GM12875 (cell line): ENCODE measurements at regions not wholly inside any gene's neighbourhood (a gene's known extent, or its start where the extent isn't known, plus 50 kb on each side); places are given as distances from the start of the nearest gene placed in this dataset.

Experiments
- H3K4me3 ChIP-seq: one replicate; pipeline ENCODE4 v1.5.1; 2011; ENCODE audit warnings: low read depth, low read length, control low read depth
- TF ChIP-seq, protein P1 (sequence below): IDR thresholded peaks from 2 replicates; pipeline ENCODE4 v1.5.1; 2011; ENCODE audit warnings: low read depth, mild to moderate bottlenecking, control low read depth, inconsistent platforms, low read length, moderate library complexity, borderline replicate concordance; ENCODE audit not compliant: insufficient read depth

DNA sequence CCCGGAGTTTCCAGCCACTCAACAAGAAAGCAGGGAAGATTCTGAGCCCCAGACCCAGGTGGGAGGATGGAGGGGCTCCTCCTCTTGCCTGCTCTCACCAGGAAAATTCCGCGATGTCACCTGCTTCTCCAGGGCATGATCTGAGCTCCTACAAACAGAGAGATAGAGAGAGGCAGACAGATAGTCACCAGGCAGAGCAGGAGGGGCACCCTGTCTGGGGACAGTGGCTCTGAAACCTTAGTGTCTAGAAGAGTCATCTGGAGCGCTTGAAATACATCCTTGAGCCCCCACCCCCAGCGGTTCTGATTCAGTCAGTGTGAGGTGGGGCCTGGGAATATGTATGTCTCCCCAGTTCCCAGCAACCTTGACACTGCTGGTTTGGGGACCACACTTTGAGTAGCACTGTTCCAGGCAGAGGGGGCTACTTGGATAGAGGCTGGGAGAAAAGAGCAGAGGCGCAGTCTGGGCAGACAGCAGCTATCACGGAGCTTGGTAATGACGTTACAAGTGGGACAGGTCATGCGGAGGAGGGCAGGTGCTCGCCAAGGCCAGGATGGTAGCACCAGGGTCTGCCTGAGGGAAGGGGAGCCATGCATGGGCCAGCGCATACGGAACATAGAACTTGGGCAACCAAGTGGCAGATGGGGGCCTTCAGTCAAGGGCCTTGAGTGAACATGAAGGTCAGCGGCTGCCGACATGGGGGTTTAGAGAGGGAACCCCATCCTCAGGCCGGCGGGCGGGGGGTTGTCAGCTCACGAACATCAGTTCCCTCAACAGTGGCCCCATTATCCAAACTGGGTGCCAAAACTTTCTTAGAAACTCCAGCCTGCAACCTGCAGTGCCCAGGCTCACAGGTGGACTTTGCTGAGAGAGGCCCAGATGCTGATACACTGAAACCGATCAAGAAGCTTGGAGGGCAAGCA, 60.9 kb upstream of the MYEOV start:
- TF ChIP-seq, protein P1, sequence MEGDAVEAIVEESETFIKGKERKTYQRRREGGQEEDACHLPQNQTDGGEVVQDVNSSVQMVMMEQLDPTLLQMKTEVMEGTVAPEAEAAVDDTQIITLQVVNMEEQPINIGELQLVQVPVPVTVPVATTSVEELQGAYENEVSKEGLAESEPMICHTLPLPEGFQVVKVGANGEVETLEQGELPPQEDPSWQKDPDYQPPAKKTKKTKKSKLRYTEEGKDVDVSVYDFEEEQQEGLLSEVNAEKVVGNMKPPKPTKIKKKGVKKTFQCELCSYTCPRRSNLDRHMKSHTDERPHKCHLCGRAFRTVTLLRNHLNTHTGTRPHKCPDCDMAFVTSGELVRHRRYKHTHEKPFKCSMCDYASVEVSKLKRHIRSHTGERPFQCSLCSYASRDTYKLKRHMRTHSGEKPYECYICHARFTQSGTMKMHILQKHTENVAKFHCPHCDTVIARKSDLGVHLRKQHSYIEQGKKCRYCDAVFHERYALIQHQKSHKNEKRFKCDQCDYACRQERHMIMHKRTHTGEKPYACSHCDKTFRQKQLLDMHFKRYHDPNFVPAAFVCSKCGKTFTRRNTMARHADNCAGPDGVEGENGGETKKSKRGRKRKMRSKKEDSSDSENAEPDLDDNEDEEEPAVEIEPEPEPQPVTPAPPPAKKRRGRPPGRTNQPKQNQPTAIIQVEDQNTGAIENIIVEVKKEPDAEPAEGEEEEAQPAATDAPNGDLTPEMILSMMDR: no peak
- H3K4me3 ChIP-seq: no peak overlapping the region

DNA sequence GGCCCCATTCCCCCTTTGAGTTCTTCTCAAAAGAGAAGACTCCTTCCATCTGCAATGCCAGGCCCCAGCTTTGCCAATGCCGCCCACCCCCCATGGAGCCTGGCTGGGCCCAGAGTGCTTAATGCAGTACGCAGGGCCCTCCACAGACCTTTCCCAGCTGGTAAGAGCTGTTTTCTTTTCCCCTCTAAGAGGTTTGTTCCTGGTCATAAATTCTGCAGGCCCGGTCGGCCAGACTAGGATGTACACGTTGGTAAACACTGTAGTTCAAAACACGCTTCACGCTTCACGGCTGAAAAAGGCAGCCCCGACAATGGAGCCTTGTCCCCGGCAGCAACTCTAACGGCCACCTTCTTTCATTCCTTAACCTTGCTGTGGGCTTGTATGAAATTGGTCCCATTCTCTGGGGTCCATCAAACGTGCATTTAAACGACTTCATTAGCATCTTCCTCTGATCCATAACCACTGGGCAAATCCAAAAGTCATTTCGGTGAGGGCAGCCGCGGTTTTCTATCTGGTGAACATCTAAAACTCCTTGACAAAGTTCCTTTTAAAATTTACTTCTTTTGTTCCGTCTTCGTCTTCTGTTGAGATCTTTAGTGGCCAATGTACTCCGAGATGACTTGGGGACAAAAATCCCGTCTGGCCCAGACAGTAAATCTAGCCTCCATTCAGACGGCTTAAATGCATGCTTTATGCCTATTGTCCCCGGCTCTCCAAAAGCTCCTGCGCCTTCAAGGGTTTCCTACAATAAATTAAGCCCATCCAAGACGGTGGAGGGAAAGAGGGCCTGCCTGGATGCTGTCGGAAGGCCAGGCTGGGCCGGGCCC, 60.0 kb upstream of the MYEOV start:
- no peak overlapping the region for H3K4me3 ChIP-seq

DNA sequence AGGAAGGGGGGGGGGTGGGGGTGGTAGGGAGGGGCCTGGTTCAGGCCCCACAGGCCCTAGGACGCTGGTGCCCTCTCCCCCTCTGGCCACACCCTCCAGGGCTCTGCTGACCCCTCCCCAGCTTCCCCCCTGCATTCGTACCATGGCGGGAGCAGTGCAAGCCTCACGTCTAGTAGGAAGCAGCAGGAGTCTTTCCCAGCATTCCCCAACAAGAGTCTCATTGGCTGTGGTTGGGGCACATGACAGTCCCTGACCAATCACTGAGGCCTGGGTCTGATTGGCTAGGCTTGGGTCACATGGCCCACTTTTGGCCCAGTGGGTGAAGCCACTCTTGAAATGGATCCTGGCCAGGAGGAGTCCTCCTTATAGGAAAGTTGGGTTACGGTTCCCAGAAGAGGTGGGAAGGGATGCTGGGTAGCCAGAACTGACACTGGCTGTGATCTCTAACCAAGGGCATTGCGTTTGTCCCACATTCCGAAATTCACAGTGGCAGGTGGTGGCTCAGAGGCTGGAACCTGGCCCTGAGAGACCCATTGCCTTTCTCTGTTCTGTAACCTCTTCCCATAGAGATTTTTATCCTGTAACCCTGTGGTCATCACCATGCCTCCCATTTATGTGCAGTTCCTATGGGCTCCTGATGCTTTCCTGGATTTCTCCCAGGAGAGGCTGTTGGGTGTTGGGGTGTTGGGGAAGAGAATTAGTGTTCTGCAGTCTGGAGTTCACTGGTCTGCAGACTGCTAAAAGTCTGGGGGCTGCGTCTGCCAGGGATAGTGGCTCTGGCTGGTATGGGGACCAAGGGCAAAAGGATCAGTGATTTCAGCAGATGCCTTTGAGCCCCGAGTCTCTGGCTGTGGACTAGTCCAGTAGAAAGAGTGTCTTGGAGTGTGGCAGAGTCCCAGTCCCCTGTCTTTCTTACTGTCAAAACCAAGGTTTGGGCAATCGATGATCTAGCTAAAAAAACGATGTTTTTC, 58.9 kb upstream of the MYEOV start:
- no peak overlapping the region for H3K4me3 ChIP-seq
- TF ChIP-seq, protein P1: no peak

More for the DNA sequence above, 60.0 kb upstream of the MYEOV start:
- TF ChIP-seq, protein P1: no peak

DNA sequence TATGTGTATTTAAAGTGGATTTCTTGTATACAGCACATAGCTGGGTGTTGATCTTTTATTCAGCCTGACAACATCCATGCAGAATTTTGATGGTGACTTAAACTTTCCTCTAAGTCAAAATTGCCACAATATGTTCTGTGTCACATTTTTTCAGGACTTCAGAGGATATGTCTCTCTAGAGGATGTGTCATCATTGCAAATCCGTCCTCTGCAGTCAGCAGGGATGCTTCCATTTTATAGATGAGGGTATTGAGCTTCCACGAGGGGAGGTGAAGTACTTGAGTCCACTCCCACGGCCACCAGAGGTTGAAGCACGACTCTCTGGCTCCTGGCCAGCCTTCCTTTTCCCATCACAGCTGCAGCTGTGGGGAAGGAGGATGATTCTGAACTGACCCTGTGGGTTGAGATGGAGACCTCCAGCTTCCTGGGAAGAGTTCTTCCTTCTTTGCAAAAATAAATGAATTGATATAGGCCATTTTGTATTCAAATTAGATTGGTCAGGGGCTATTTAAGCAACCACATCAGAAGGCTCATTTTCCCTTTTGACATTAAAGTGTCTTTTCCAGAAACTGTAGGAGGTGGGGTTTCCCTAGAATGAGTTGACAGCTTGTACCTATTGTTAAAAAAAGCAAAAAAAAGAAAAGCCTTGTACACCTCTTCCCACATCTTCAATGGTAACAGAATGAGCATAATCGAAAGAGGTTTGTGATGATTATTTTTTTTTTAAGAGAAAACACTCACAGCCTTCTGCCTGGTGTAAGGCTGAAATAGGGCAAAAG, 55.2 kb upstream of the MYEOV start:
- H3K4me3 ChIP-seq: no peak overlapping the region
- TF ChIP-seq, protein P1: no peak

DNA sequence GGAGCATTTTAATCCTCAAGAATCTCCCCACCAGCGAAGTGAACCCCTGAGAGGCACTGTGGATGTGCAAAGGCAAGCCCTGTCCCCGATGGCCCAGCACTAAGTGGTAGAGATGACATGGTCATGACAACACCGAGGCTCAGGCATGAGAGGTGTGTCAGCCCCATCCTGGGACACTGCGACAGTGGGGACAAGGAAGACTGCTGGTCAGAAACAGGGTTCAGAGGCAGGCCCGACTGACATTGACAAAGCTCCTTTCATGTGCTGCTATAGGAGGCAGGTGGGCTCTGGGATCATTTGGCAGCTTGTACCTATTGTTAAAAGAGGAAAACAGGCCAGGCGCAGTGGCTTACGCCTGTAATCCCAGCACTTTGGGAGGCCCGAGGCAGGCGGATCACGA, 54.3 kb upstream of the MYEOV start:
- TF ChIP-seq, protein P1: no peak
- H3K4me3 ChIP-seq: no peak overlapping the region
